ENCODE measurements at regions not wholly inside any gene's neighbourhood (a gene's known extent, or its start where the extent isn't known, plus 50 kb on each side); places are given as distances from the start of the nearest gene placed in this dataset.

DNA sequence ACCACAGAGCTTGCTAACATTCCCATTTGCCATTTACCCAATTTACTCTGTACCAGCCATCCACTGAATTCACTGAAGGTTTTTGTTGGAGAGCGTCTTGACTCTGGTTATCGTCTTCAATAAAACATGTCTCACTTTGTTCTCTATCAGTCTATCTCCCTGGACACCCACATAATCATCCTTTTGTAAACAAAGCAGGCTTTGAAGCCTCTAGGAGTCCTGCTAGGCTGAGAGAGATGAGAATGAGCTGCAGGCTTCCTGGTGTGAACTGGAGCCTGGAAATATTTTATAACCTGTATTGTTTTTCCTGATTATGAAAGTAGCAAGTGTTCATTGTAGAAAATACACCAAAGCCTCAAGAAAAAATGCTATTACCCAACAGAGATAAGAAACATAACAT, 140.6 kb upstream of the ZNF366 start:
- Mint-ChIP-seq H3K4me1 (peaks cover 9 to 10% of the 10 kb centered on the region in 2 experiments), H3K27ac (no peak overlapping the region), H3K4me3 (no peak overlapping the region), H3K27me3 (ENCODE audit: low read depth) (no peaks in the 10 kb centered on the region), H3K9me3 (no peaks in the 10 kb centered on the region), H3K36me3 (ENCODE audit: insufficient read depth in 1 of 3, low read depth in 3 of 3) (no peaks in the 10 kb centered on the region)
- Histone ChIP-seq H2BK5ac (ENCODE audit: insufficient read length, low read length) (no peak overlapping the region), H2BK12ac (ENCODE audit: insufficient read length, low read depth, low read length) (no peak overlapping the region), H4K91ac (ENCODE audit: insufficient read length, low read depth, low read length) (no peak overlapping the region), H3K9ac (ENCODE audit: extremely low read depth, insufficient read length, low read length) (no peak overlapping the region), H4K8ac (replicated peaks; ENCODE audit: insufficient read length, low read depth, low read length) (no peak overlapping the region), H3K23ac (ENCODE audit: insufficient read length, low read depth, low read length) (no peak overlapping the region), H3K79me1 (ENCODE audit: insufficient read depth, low read depth, low read length, poor library complexity, severe bottlenecking) (no peaks in the 10 kb centered on the region), H3K9me3 (ENCODE audit: control insufficient read depth, low read depth, low read length) (no peaks in the 10 kb centered on the region), H2AK5ac (ENCODE audit: insufficient read length, low read length) (no peak overlapping the region), H3K4ac (ENCODE audit: low read depth, low read length) (no peak overlapping the region), H3K14ac (ENCODE audit: insufficient read depth, low read length) (no peak overlapping the region), H2BK15ac (ENCODE audit: low read depth, low read length) (no peak overlapping the region), H4K5ac (ENCODE audit: insufficient read length, low read depth, low read length) (no peak overlapping the region), H4K20me1 (ENCODE audit: control insufficient read depth, insufficient read depth, insufficient read length) (no peaks in the 10 kb centered on the region), H3T11ph (ENCODE audit: low read length) (no peak overlapping the region), H3K4me1 (ENCODE audit: insufficient read depth, low read length) (no peaks in the 10 kb centered on the region), H2BK20ac (ENCODE audit: low read depth, low read length, poor library complexity, severe bottlenecking) (no peak overlapping the region), H3K27me3 (ENCODE audit: insufficient read depth, low read length) (no peaks in the 10 kb centered on the region), H3K18ac (ENCODE audit: insufficient read length, low read depth, low read length) (no peak overlapping the region), H3K56ac (ENCODE audit: insufficient read length, low read depth, low read length) (no peak overlapping the region), H3K79me2 (ENCODE audit: insufficient read depth, low read length) (no peaks in the 10 kb centered on the region), H3K27ac (ENCODE audit: insufficient read length, low read depth, low read length) (no peak overlapping the region), H3K4me2 (ENCODE audit: insufficient read depth, insufficient read length, low read length) (no peak overlapping the region), H2AFZ (ENCODE audit: low read length) (no peak overlapping the region), H3K23me2 (ENCODE audit: insufficient read length, low read depth, low read length, poor library complexity, severe bottlenecking) (no peaks in the 10 kb centered on the region), H2BK120ac (ENCODE audit: low read depth, low read length, poor library complexity, severe bottlenecking) (no peak overlapping the region)
- no peak for DNase-seq
- TF ChIP-seq, protein P1, sequence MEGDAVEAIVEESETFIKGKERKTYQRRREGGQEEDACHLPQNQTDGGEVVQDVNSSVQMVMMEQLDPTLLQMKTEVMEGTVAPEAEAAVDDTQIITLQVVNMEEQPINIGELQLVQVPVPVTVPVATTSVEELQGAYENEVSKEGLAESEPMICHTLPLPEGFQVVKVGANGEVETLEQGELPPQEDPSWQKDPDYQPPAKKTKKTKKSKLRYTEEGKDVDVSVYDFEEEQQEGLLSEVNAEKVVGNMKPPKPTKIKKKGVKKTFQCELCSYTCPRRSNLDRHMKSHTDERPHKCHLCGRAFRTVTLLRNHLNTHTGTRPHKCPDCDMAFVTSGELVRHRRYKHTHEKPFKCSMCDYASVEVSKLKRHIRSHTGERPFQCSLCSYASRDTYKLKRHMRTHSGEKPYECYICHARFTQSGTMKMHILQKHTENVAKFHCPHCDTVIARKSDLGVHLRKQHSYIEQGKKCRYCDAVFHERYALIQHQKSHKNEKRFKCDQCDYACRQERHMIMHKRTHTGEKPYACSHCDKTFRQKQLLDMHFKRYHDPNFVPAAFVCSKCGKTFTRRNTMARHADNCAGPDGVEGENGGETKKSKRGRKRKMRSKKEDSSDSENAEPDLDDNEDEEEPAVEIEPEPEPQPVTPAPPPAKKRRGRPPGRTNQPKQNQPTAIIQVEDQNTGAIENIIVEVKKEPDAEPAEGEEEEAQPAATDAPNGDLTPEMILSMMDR (conservative IDR thresholded peaks at IDR 0.05) = no peak
- no CpG with 5 or more reads among the region's 2 CpGs for WGBS (ENCODE audit: extremely low coverage, insufficient read length, low lambda C conversion rate)

Measured in H9 (cell line).